ENCODE measurements at regions not wholly inside any gene's neighbourhood (a gene's known extent, or its start where the extent isn't known, plus 50 kb on each side); places are given as distances from the start of the nearest gene placed in this dataset.
"Not testable (repeated sequence)": the region's sequence is repeated elsewhere in the genome, so short reads cannot be mapped to it uniquely, and the experiment has no call there.

DNA sequence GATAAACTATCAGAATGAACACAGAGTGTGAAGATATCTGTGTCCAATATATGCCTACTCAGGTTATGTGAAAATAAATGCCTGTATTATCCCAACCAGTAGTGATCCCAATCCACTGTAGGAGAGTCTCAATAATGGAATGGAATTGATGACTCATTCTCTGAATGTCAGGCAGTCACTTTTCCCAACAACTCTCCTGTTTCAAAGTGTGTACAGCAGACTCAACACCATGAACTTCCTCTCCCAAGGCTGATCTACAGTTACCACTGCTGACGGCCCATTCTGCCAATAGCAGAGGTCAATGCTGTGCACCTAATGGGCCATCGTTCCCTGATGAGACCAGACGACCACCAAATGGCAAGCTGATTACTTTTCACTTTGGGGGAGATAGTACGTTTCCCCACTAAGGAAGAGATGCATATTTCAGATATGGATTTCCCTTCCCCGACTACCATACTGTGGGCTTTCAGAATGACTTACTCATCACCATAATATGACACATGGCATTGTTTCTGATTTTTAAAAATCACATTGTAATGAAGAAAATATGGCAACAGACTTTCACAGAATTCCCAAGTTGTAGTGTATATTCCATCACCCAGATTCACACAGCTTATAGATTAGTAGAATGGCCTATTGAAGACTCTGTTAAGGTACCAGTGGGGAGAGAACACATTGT lies 601.7 kb upstream of the VRK2 start:
- no peak for ATAC-seq

DNA sequence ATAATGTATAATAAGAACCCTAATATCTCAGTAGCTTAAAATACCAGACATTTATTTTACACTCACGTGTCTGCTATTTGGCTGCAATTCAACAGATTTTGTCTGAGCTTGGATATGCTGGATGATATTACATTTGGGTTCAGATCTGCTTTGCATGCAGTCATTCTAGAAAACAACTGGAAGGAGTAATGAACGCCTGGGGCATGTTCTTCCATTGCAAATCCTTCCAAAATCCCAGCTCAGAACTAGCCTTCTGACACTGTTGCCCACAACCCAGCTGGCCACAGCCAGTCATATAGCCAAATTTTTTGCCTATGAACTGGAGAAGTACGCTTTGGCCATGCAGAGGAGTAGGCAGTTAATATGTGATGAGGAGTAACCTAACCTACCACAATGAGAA lies 597.8 kb upstream of the VRK2 start:
- no peak for ATAC-seq

DNA sequence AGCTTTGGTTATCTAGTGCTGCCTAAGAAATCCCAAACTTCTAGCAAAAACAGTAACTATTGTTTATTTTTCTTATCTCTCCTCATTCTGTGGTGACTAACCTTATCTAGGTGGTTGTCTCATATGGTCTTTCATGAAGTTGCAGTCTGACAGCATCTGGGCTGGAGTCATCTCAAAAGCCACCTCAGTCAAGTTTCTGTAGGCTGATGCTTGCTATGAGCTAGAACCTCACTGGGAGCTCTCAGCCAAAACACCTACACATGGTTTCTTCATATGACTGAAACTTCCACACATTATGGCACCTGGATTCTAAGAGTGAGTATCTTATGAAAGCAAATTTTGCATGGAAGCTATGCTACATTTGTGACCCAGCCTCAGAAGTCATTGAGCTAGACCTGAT lies 596.4 kb upstream of the VRK2 start:
- ATAC-seq = no peak

DNA sequence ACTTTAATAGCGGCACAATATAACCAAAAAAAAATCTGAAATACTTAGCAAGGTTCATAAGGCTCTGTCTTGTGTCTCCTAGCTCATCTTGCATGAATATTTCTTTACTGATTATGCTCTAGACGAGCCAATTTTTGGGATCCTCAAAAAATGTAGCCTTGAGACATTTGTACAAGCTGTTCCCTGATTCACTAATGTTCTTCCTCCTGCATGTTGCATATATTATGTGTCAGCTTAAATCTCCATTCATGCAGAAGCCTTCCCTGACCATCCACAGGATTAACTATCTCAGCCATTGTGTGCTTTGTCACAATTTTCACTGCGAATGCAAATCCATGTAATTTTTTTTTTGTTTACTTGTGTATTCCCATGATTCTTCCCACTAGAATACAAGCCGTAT lies 594.0 kb upstream of the VRK2 start:
- no peak for ATAC-seq

DNA sequence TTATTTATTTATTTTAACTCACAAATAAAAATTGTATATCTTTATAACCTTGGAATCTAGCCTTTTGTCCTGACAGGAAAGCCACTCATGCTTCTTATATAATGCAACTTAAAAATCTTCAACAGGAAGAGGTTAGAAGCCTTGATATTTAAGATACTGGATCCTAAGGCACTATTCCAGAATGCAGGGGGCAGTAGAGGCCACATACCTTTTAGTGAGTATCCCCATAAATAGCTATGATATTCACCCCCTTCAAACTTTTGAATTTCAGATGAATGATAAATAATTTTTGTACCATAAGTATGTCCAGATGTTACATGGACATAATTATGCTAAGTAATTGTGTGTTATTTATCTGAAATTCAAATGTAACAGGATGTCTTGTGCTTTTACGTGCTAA lies 592.7 kb upstream of the VRK2 start:
- no peak for ATAC-seq

DNA sequence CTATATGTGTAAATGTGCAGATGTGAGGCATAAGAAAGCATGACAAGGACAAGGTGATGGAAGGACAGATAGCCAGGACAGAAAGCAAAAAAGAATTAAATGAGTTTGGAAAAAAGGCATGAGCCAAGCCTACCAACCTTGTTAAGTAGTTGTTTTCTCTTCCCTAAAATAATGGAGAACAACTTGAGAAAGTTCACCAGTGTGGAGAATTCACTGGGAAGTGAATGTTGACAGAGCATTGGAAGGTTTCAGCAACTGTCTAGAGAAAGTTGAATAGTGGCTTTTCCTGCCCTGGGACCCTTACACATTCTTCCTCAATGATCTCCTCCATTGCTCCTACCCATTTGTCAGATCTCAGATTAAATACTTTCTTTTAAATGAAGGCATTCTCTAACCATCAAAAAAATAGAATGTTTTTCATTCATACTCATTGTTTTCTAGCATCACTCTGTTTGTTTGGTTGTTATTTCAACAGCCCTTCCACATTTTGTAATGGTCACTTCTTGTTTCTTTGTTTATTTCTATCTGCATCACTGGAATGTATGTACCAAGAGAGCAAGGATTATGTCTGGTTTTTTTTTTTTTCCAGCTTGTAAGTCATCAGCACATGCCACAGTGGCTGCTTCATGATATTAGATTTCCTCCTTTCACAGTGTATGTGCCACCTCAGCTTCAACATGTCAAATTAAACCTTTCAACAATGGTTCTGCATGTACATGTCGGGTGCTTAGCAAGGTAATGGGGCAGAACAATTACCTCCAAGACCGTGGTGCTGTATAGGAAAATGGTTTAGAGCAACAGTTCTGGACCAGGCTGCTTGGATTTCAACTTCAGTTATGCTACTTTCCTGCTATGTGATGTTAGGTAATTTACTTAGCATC lies 586.0 kb upstream of the VRK2 start:
- no peak for ATAC-seq

DNA sequence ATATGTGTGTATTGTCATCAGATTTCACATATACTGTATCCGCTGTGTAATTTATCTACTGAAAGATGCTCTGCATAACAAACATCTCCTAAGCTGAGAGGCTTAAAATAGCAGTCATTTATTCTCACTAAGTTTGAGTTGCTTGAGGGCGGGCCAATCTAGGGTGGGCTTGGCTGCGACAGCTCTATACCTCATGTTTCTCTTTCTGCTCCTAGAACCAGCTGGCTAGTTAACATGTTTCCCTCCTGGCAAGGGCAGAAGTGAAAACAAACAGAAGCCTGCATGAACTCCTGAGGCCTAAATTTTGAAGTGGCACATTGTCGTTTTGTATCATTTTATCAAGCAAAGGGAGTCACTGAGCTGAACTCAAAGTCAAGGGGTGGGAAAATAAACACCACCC lies 585.0 kb upstream of the VRK2 start:
- no peak for ATAC-seq

DNA sequence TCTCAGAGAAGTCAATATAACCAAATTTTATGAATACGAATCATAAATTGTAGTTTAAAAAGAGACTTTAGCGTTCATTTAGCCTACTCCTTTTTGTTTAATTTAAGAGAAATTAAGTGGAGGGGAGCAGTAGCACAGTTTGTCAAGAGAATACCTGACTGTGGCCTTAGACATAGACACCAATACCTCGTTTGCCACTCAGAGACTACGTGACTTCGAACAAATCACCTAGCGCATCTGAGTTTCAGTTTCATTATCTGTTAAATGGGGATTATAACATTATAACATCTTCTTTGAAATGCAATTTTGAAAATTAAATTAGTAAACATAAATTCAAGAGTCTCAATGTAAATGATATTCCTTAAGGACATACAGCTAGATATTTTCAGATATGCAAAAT lies 581.5 kb upstream of the VRK2 start:
- ATAC-seq = no peak

DNA sequence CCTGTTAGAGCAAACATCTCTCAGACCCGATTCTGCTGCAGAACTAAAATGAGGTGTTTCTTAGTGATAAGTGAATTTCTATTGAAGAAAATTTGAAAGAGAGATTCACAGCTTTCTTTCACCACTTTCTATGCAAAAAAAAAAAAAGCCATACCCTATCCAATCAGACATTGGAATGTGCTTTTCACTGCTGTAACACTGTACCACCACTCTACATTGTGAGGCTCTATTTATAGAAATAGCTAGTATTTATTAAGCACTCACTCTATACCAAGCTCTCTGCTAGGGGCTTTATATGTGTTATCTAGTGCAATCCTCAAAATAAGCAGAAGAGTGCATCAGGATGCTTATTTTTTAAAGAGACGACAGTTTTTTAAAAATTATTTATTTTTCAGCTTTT lies 580.6 kb upstream of the VRK2 start:
- no peak for ATAC-seq

DNA sequence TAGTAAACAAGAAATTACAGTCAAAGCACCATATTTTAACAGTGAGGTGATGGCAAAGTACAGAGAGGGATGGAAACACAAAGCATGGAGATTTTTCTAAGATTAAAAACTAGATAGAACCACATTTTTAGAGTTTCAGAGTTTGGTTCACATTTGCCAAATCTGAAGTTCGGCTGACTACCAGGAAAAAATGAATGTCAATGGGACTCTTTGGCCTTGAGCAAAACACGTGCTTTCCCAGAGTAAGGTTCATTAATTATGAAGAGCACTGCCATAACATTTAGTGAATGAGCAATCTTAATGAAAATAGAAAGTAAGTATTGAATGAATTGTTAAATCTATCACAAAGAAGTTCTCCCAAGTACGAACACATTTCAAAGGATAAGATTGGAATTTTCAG lies 571.2 kb upstream of the VRK2 start:
- ATAC-seq = no peak

DNA sequence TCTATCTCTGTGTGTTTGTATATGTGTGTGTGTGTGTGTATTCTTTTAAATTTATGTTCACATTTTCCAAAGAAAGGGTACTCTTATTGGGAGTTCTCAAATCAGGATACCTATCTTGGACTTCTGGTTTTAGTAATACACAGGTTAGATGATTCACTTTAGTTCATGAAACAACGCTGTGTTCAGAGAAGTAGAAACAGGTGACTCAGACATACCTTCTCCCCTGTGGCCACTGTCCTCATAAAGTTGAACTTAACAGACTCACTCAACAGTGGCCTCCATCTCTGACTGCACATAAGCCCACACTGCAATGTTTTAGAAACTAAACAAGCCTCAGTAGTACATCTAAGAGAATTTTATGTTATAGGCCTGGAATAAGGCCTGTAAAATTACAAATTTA lies 566.6 kb upstream of the VRK2 start:
- no peak for ATAC-seq

DNA sequence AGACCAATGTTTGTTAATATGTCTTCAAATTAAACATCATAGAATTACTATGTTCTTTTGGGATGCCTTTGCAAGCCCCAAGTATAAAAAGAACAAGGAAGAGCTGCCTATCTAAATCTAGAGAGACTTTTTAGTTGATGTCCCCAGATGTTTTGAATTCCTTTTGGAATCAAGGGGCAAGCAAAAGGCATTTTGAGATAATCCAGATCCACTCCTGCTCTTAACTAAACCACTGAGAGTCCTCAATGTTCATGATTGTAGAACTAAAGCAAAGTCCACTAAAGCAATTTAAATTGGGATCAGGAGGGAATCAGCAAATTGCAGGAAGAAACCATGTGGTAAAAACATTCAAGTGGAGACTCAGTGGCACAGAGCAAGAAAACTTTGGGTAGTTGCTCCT lies 558.5 kb upstream of the VRK2 start:
- no peak for ATAC-seq

DNA sequence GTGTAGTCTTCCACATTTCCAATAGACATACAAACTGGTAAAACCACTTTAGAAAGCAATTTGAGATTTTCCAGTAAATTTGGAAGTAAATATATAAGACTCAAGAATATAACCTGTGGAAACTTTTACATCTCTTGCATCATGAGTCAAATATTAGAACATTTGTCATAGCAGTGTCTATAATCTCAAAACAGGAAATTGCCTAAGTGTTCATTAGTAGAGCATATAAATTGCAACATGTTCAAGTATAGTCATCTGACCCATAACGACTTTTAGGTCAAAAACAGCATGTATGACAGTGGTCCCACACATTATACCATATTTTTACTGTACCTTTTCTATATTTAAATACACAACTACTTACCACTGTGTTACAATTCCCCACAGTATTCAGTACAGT lies 555.9 kb upstream of the VRK2 start:
- no peak for ATAC-seq

DNA sequence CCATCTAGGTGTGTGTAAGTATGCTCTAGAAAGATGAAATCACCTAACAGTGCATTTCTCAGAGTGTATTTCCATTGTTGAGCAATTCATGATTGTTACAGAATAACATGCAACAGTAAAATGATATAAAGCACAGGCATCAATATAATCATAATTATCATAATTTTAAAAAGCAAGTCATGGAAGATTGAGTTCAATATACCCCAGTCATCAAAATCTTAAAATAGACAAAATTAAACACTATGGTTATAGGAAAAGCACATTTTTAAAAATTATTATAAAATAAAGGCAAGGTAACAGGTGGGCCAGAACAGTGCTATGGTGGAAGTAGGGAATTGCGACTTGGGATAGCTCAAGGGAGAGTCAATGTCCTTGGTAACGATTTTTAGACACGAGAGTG lies 555.4 kb upstream of the VRK2 start:
- ATAC-seq = no peak

DNA sequence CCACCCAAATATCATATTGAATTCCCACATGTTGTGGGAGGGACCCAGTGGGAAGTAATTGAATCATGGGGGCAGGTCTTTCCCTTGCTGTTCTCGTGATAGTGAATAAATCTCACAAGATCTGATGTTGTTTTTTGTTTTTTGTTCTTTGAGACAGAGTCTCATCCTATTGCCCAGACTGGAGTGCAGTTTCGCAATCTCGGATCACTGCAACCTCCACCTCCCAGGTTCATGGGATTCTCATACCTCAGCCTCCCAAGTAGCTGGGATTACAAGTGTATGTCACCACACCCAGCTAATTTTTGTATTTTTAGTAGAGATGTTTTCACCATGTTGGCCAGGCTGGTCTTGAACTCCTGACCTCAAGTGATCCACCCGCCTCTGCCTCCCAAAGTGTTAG lies 552.6 kb upstream of the VRK2 start:
- not testable (repeated sequence) for ATAC-seq

DNA sequence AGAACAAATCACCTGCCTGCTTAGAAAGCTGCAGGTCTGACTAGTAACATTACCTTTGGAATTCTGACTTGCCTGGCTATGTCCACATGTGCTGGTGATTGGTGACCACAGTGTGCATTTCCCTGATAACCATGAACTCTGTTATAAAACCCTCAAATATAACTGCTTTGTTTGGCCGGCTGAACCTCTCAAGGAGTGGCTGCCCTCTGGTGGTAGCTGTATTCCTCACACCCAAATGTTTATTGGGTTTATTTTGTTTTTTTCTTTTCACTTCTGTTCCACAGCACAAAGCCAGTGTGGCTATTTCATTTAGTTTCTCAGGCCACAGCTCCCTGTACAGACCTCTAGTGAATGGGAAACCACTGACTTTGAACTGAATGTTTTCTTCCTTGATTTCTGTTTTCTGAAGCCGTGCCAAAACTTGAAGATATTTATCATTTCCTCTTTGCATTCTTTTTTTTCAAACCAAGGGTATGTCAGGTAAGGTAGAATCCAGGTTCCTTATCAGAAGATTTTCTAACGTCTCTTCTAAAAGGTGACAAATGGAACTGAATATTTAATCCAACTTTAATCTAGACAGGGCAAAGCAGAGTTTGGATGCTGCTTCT lies 549.0 kb upstream of the VRK2 start:
- ATAC-seq = no peak

DNA sequence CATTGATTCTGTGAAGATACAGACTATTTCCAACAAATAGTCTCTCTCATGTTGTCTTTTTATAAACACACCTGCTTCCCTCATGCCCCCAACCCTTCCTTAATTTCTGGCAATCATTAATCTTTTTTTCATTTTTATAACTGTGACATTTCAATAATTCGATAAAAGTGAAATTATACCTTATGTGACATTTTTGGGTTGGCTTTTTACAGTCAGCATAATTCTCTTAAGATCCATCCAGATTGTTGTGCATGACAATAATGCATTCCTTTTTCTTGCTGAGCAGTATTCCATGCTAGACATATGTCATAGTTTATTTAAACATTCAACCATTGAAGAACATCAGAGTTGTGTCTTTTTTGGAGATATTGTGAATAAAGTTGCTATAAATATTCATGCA lies 541.8 kb upstream of the VRK2 start:
- ATAC-seq = no peak

DNA sequence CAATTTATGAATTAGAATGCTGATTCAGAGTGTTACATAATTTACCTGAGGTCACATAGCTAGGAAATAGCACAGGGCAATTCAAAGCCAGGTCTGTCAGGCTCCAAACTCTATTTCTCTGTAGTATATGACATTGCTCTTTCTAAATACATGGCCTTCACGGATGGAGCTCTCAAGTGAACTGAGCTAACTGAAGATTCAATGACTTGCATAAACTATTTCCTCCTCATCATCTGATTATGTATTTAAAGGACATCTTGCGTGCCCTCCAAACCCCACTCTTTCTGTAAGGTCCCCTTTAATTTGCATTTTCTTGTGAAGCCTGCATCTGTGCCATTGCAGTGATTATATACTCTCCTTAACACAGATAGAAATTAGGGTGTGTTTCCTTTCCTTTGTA lies 537.4 kb upstream of the VRK2 start:
- no peak for ATAC-seq

DNA sequence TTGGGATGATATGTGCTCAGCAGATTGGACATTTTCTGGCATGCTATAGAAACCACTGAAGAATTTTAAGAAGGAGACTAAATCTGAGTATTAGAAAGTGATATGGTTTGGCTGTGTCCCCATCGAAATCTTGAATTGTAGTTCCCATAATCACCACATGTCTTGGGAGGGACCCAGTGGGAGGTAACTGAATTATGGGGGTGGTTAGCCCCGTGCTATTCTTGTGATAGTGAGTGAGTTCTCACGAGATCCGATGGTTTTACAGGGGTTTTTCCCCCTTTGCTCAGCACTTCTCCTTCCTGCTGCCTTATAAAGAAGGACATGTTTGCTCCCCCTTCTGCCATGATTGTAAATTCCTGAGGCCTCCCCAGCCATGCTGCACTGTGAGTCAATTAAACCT lies 535.9 kb upstream of the VRK2 start:
- no peak for ATAC-seq

DNA sequence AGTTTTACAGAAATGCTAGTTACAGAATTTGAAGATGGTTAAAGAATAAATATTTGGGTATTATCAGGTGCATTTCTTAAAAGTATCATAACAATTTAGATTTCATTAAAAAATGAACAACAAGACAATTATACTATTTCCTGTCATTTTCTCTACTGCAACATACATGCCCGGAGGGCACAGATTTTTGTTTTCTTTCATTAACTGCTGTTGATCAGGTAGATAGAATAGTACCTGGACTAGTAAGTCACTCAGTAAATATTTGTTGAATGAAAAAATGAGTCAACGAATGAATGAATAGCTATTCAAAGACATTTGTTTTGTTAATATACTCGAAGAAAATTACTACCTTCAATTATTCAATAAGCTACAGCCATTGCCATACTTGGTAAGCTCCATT lies 531.2 kb upstream of the VRK2 start:
- no peak for ATAC-seq

DNA sequence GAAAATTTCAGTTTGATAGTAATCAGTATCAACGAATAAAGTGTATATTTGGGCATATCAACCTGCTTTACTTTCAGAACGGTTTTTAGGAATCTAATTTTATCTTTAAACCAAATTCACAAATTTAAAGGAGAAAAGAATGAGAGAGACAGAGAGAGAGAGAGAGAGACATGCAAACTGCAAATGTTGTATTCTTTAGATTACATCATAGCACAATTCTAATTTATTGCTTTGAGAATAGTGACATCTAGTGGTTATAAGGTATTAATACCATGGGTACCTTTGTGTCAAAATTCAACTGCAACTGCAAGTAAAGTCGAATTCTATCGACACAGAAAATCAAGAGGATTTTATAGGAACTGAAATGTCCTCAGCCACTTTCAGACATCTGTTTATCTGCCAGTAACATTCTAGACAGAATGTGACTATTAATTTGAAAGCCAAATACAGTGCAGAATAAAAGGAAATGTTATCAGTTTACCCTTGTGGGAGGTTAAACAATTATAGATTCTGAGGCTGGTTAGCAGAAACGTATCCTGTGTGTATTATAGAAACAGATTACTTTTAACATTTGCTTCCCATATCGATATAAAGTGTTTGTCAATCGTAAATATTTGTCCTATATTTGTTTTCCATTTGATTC lies 529.8 kb upstream of the VRK2 start:
- ATAC-seq = no peak

DNA sequence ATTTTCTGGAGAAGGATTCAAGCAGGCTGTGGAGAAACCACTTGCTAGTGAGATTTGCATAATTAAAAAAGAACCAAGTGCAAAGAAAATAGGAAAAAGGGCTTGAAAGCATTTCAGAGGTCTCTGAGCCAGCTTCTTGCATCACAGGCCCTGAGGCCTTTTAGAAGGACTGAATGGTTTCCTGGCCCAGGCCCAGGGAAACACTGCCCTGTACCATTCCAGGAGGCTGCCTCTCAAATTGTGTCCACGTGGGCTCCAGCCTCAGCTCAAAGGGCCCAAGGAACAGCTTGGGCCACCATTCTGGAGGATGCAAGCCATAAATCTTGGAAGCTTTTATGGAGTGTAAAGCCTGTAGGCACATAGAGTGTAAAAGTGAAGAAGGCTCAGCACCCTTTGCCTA lies 523.3 kb upstream of the VRK2 start:
- ATAC-seq = no peak

DNA sequence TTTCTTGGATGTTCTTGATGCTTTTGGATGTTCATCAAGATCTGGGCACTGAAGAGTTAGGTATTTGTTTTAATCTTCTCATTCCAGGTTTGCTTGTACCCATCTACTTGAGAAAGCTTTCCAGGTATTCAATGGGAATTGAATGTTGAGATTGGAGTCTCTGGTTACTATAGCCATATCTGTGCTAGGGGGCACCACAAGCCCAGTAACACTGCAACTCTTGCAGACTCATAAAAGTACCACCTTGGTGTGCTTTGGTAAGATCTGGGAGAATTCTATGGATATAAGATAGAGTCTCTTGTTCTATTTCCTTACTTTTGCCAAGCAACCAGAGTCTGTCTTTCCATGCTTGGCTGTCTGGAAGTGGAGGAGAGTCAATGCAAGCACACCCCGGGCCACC lies 518.9 kb upstream of the VRK2 start:
- no peak for ATAC-seq

DNA sequence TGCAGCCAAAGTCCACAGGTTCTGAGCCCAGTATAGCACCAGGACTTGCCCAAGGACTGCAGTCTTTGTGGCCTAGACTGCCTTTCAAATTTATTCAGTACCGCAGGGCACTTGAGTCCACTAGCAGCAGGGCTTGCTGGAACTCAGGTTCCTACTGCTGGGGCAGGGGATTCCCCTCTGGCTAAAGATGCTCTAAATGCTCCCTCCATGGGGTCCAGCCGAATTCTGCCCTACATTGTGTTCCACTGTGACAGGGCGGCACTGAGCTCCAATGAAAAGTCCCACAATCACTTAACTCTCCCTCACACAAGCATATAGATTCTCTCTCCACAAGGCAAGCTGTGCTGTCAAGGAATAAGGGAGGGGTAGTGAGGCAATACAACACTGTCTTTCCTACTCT lies 518.1 kb upstream of the VRK2 start:
- ATAC-seq = no peak
